IMR-90 (cell line): ENCODE measurements at regions not wholly inside any gene's neighbourhood (a gene's known extent, or its start where the extent isn't known, plus 50 kb on each side); places are given as distances from the start of the nearest gene placed in this dataset.

Experiments used
- ATAC-seq: fragments of 200-7000 bp; cut with Tn5 transposase; 2 replicates; pipeline ENCODE4 v1.9.1; 2020; ENCODE audit warnings: low read depth, mild to moderate bottlenecking, moderate library complexity
- BruUV-seq: library from RNA; stranded (reverse); fragments of 400-500 nt; replicated peaks from 2 replicates; lab custom pipeline; 2021; lab: Mats Ljungman, UMichigan
- CTCF ChIA-PET: fragments of 300-600 bp; formaldehyde crosslinking; extraction: SDS; loops from one replicate; lab custom pipeline; 2021; ENCODE audit warnings: antibody characterized with exemption; lab: Yijun Ruan, JAX
- POLR2A ChIA-PET: fragments of 300-600 bp; sonication (Branson Sonifier 250); formaldehyde crosslinking; loops from one replicate; lab custom pipeline; 2022; ENCODE audit warnings: antibody characterized with exemption; ENCODE audit not compliant: unreplicated experiment; lab: Charles Lee
- DNase-seq: peaks from one replicate; pipeline ENCODE4 v3.0.0; 2013
- H2AFZ ChIP-seq: replicated peaks from 2 replicates; pipeline ENCODE3; 2013; ENCODE audit warnings: low read length, mild to moderate bottlenecking; ENCODE audit not compliant: poor library complexity
- H2AK5ac ChIP-seq: 2 replicates; pipeline ENCODE4 v1.6.1; 2013; ENCODE audit warnings: low read depth, low read length, inconsistent platforms
- H2AK9ac ChIP-seq: replicated peaks from 2 replicates; pipeline ENCODE3; 2013; ENCODE audit warnings: mild to moderate bottlenecking, low read depth, low read length, moderate library complexity; ENCODE audit not compliant: poor library complexity
- H2BK120ac ChIP-seq: 2 replicates; pipeline ENCODE4 v1.6.1; 2013; ENCODE audit warnings: low read depth, low read length, inconsistent platforms
- H2BK15ac ChIP-seq: 3 replicates; pipeline ENCODE4 v1.6.1; 2013; ENCODE audit warnings: low read depth, low read length, inconsistent platforms
- H2BK20ac ChIP-seq: 2 replicates; pipeline ENCODE4 v1.6.1; 2013; ENCODE audit warnings: low read depth, mild to moderate bottlenecking, inconsistent platforms, low read length, moderate library complexity
- H2BK5ac ChIP-seq: 2 replicates; pipeline ENCODE4 v1.6.1; 2013; ENCODE audit warnings: mild to moderate bottlenecking, low read depth, low read length, inconsistent platforms; ENCODE audit not compliant: poor library complexity, severe bottlenecking
- H3K14ac ChIP-seq: replicated peaks from 2 replicates; pipeline ENCODE4 v1.6.1; 2013; ENCODE audit warnings: low read depth, low read length, inconsistent platforms
- H3K18ac ChIP-seq: 2 replicates; pipeline ENCODE4 v1.6.1; 2013; ENCODE audit warnings: low read depth, low read length, control low read depth
- H3K23ac ChIP-seq: 2 replicates; pipeline ENCODE4 v1.6.1; 2013; ENCODE audit warnings: low read depth, low read length, inconsistent platforms
- H3K27ac ChIP-seq: 2 replicates; pipeline ENCODE4 v1.5.1; 2013; ENCODE audit warnings: mild to moderate bottlenecking, control low read depth, low read length; ENCODE audit not compliant: insufficient read depth
- H3K27me3 ChIP-seq: 2 replicates; pipeline ENCODE4 v1.6.1; 2013; ENCODE audit warnings: low read length; ENCODE audit not compliant: control insufficient read depth, insufficient read depth
- H3K36me3 ChIP-seq: 2 replicates; pipeline ENCODE4 v1.6.1; 2013; ENCODE audit warnings: low read length, mixed read lengths; ENCODE audit not compliant: control insufficient read depth, insufficient read depth
- H3K4ac ChIP-seq: 2 replicates; pipeline ENCODE4 v1.6.1; 2013; ENCODE audit warnings: low read depth, low read length, inconsistent platforms
- H3K4me1 ChIP-seq: 2 replicates; pipeline ENCODE4 v1.6.1; 2013; ENCODE audit warnings: low read length, mixed read lengths; ENCODE audit not compliant: control insufficient read depth, insufficient read depth
- H3K4me2 ChIP-seq: 2 replicates; pipeline ENCODE4 v1.6.1; 2013; ENCODE audit warnings: low read depth, mild to moderate bottlenecking, control low read depth, low read length, moderate library complexity
- H3K4me3 ChIP-seq: 2 replicates; pipeline ENCODE4 v1.5.1; 2013; ENCODE audit warnings: low read depth, mild to moderate bottlenecking, control low read depth, low read length, moderate library complexity; ENCODE audit not compliant: insufficient read depth
- H3K56ac ChIP-seq: 2 replicates; pipeline ENCODE4 v1.6.1; 2013; ENCODE audit warnings: low read length, inconsistent platforms; ENCODE audit not compliant: insufficient read depth; ENCODE audit errors: extremely low read depth
- H3K79me1 ChIP-seq, 2 experiments: 2 replicates each; pipeline ENCODE4 v1.6.1; 2013; ENCODE audit warnings: low read length in 2 of 2, inconsistent platforms in 1 of 2, low read depth in 1 of 2
- H3K9ac ChIP-seq: 2 replicates; pipeline ENCODE4 v1.6.1; 2013; ENCODE audit warnings: low read depth, low read length, control low read depth
- H3K9me1 ChIP-seq: 2 replicates; pipeline ENCODE4 v1.6.1; 2013; ENCODE audit warnings: low read length, inconsistent platforms; ENCODE audit not compliant: insufficient read depth
- H3K9me3 ChIP-seq: 2 replicates; pipeline ENCODE4 v1.6.1; 2013; ENCODE audit warnings: low read length; ENCODE audit not compliant: control insufficient read depth, insufficient read depth
- H4K20me1 ChIP-seq: 2 replicates; pipeline ENCODE4 v1.6.1; 2013; ENCODE audit warnings: low read length, inconsistent platforms; ENCODE audit not compliant: insufficient read depth
- H4K5ac ChIP-seq: 2 replicates; pipeline ENCODE4 v1.6.1; 2013; ENCODE audit warnings: mild to moderate bottlenecking, low read depth, low read length, control low read depth
- H4K8ac ChIP-seq, 2 experiments: 2 replicates each; pipeline ENCODE4 v1.6.1; 2013; ENCODE audit warnings: low read depth in 2 of 2, low read length in 2 of 2, control low read depth in 1 of 2, inconsistent platforms in 1 of 2
- H4K91ac ChIP-seq: 2 replicates; pipeline ENCODE4 v1.6.1; 2013; ENCODE audit warnings: low read depth, low read length, inconsistent platforms; ENCODE audit not compliant: insufficient read depth
- RFX5 ChIP-seq: IDR thresholded peaks from 2 replicates; pipeline ENCODE4 v1.8.0; 2012; ENCODE audit warnings: low read depth, mild to moderate bottlenecking, low read length, moderate library complexity
- WGBS, 2 experiments: methylation state at CpG; one replicate each; pipeline versions ENCODE4 v1.1.5 to v1.1.7; 2013; ENCODE audit warnings: missing lambda C conversion rate in 2 of 2; ENCODE audit not compliant: insufficient read length in 1 of 2; ENCODE audit errors: extremely low coverage in 2 of 2; 5-methylcytosine and 5-hydroxymethylcytosine counted together
- dilution Hi-C: fragments of 300-500 bp; cut with HindIII; formaldehyde crosslinking; loops from one replicate; pipeline ENCODE4 v1.14.3; 2018; ENCODE audit warnings: low sequenced_read_pairs; ENCODE audit not compliant: unreplicated experiment
- in situ Hi-C: fragments of 300-500 bp; cut with MboI; formaldehyde crosslinking; loops from 3 replicates; pipeline ENCODE4 v1.14.3; 2019; ENCODE audit warnings: low sequenced_read_pairs, inconsistent platforms, mixed read lengths
- intact Hi-C: fragments of 100-400 bp; cut with micrococcal nuclease; formaldehyde crosslinking; loops from 2 replicates; pipeline ENCODE4 v1.10.0; 2022

GRCh38 chr13:40469581-40470310 lies 196.7 kb downstream of the FOXO1 start:
- WGBS, 2 experiments, result 73% methylated on average over 2 of the region's 12 CpGs; no CpG with 5 or more reads in 1 of the 2 experiments
- Histone ChIP-seq H2AK9ac (no peak overlapping the region), H3K23ac (no peak overlapping the region), H3K36me3 (no peaks in the 10 kb centered on the region), H4K91ac (no peak overlapping the region), H3K14ac (no peak overlapping the region), H3K4me3 (no peak overlapping the region), H3K4me2 (no peak overlapping the region), H3K4ac (no peak overlapping the region), H3K9me3 (peaks cover 2% of the 10 kb centered on the region), H2AK5ac (no peak overlapping the region), H3K9ac (no peak overlapping the region), H2BK5ac (no peak overlapping the region), H3K27ac (no peak overlapping the region), H3K4me1 (no peaks in the 10 kb centered on the region), H2BK15ac (no peak overlapping the region), H3K56ac (no peak overlapping the region), H3K9me1 (no peaks in the 10 kb centered on the region), H4K5ac (no peak overlapping the region), H3K18ac (no peak overlapping the region), H3K79me1 (no peaks in the 10 kb centered on the region), H4K20me1 (no peaks in the 10 kb centered on the region), H2AFZ (no peak overlapping the region), H4K8ac (no peak overlapping the region), H2BK120ac (no peak overlapping the region), H2BK20ac (no peak overlapping the region), H3K27me3 (no peaks in the 10 kb centered on the region)
- BruUV-seq, result no TSS peak
- dilution Hi-C loops, result no loop called here
- CTCF ChIA-PET, result no interaction called here
- TF ChIP-seq RFX5, result no peak
- POLR2A ChIA-PET, result no interaction called here
- ATAC-seq (no peak), DNase-seq (no peak)
- intact Hi-C loops, result no loop called here
- in situ Hi-C loops, result no loop called here
